ENCODE measurements at regions not wholly inside any gene's neighbourhood (a gene's known extent, or its start where the extent isn't known, plus 50 kb on each side); places are given as distances from the start of the nearest gene placed in this dataset.
"Not testable (repeated sequence)": the region's sequence is repeated elsewhere in the genome, so short reads cannot be mapped to it uniquely, and the experiment has no call there.

DNA sequence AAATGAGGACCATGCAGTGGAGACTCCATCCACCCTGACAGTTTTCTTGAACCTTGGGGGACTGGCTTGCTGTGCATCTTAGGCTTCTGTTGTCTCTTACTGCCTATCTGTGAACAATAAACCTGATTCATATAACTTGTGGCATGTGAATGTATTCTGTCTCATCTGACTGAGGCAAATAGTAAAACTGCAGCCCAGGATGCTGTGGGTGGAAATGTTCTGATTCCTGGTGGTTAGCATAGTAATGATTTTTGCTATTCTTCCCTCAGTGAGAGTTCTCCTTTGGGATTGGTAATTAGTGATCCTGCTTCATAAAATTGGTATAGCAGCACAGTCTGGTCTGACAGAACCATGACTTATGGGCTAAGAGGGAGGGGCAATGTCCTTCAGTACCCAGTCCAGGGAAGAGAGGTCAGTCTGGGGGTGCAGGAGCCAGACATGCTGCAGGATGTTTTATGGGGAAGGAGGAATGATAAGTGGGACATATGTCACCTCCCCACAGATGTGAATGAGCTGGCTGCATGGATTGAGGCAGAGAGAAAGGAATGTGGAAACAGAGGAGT lies 147.1 kb downstream of the OR2B2 start:
- Mint-ChIP-seq H3K27ac (no peak overlapping the region), H3K4me1 (peaks cover 11% of the 10 kb centered on the region), H3K4me3 (no peak overlapping the region), H3K27me3 (peaks cover 3% of the 10 kb centered on the region), H3K36me3 (ENCODE audit: low read depth) (no peaks in the 10 kb centered on the region), H3K9me3 (no peaks in the 10 kb centered on the region)
- intact Hi-C loops (cut with micrococcal nuclease) = no loop called here
- no peak for DNase-seq

DNA sequence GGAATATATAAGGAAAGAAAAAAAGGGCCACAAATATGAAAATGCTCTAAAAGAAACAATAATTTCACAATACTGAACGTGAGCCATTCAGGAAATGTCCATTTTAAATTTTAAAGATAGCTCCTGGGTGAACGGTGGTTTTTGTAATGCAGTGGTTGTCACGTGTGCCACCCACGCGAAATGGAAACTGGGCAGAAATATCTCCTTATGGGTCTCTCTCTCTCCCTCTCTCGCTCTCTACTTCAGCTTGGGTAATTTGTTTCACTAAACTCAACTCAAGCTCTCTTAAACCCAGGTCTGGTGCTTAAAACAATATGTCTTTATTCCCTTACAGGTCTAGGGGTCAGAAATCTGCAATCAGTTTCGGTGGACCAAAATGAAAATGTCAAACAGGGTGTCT lies 150.8 kb downstream of the OR2B2 start:
- no peak overlapping the region for H3K4me3 Mint-ChIP-seq
- no peaks in the 10 kb centered on the region for H3K9me3 Mint-ChIP-seq
- peaks cover 31% of the 10 kb centered on the region for H3K4me1 Mint-ChIP-seq
- peaks cover 3% of the 10 kb centered on the region for H3K27me3 Mint-ChIP-seq
- intact Hi-C loops (cut with micrococcal nuclease) = no loop called here
- no peak for DNase-seq
- no peak overlapping the region for H3K27ac Mint-ChIP-seq
- H3K36me3 Mint-ChIP-seq (ENCODE audit: low read depth) = no peaks in the 10 kb centered on the region

DNA sequence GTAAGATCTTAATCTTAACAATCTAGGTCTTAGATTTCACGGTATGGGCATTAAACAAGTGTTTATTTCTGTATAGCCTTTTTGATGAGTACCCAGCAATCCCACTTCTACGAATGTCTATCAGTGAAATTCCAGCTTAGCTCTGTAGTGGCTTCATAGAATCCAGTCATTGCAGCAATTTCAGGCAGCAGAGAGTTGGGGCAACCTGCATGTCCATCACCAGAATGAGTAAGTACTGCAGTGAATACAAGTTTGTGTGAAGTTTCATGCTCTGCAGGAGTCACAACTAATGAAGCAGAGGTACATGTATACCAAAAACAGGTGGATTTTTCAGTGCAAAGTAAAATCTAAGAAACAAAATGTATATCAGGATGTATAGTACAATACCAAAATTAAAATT lies 151.7 kb downstream of the OR2B2 start:
- H3K36me3 Mint-ChIP-seq (ENCODE audit: low read depth) = no peaks in the 10 kb centered on the region
- H3K27me3 Mint-ChIP-seq = peaks cover 3% of the 10 kb centered on the region
- peaks cover 38% of the 10 kb centered on the region for H3K4me1 Mint-ChIP-seq
- H3K27ac Mint-ChIP-seq = no peak overlapping the region
- no peak overlapping the region for H3K4me3 Mint-ChIP-seq
- intact Hi-C loops (cut with micrococcal nuclease) = no loop called here
- H3K9me3 Mint-ChIP-seq = no peaks in the 10 kb centered on the region
- no peak for DNase-seq

DNA sequence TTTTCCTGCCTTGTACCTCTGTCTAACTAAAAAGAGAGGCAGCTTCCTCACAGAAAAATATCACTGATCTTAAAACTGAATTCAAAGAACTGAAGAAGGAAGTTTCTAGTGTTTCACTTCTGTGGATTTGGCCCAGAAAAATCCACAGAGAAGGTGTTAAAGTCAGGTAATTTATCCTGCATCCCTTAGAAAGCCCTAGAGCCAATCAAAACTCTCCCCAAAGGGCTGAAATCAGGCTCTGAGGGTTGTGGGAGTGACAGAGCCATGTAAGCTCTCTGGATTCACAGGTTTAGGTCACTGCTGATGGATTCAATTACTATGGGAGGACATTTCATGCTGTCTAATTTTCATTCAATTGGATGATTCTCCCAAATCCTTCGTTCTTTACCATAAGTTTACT lies 152.3 kb downstream of the OR2B2 start:
- intact Hi-C loops (cut with micrococcal nuclease) = loop anchor here (10.0 kb wide), 2 partner anchors 165 to 325 kb away; partner anchors contain the start of gene ZNF165
- no peak overlapping the region for H3K27ac Mint-ChIP-seq
- no peak overlapping the region for H3K4me3 Mint-ChIP-seq
- DNase-seq = no peak
- no peaks in the 10 kb centered on the region for H3K27me3 Mint-ChIP-seq
- H3K4me1 Mint-ChIP-seq = peaks cover 40% of the 10 kb centered on the region
- H3K36me3 Mint-ChIP-seq (ENCODE audit: low read depth) = no peaks in the 10 kb centered on the region
- H3K9me3 Mint-ChIP-seq = no peaks in the 10 kb centered on the region

DNA sequence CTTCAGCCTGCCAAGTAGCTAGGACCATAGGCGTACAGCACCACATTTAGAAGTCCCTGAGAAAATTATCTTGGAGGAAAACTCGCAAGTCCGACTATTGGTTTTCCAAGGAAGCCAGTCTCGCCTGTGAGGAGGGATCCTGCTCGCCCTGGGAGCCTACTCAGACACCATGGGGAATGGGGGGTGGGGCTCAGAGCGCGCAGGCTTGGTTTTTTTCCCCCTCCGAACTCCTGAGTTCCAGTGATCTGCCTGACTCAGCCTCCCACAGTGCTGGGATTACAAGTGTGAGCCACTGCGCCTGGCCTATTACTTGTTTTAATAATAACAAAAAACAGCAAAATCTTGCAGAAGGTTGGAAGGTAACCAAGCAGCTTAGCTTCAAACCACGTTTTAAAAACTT lies 153.7 kb downstream of the OR2B2 start:
- Mint-ChIP-seq H3K27ac (no peak overlapping the region), H3K27me3 (no peaks in the 10 kb centered on the region)
- intact Hi-C loops (cut with micrococcal nuclease) = loop anchor here (10.0 kb wide), 2 partner anchors 164 to 326 kb away; partner anchors contain the start of gene ZNF165

DNA sequence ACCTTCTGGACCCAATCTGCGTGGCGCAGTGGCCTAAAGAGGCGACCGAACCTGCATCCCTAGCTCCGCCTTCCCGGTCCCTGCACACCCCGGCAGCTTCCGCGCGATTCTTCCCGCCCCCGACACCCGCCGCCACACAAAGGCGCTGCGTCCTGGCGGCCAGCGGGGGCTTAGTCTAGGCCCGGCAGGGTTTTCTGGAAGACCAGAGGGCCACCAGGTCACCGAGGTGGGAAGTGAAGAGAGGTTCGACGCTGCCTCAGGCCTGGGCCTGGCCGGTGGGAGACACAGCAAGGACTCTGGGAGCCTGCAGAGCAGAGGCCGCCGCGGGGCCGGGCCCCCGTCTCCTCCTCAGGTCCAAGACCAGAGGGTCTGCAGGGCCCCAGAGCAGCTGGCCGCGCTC lies 154.9 kb downstream of the OR2B2 start:
- peak overlapping the region; percentile 84 for H3K27ac Mint-ChIP-seq
- H3K9me3 Mint-ChIP-seq = no peaks in the 10 kb centered on the region
- peaks cover 53% of the 10 kb centered on the region for H3K4me1 Mint-ChIP-seq
- intact Hi-C loops (cut with micrococcal nuclease) = loop anchor here (1.0 to 10.0 kb wide), 3 partner anchors 15 to 327 kb away; partner anchors contain the start of gene ZNF165
- H3K36me3 Mint-ChIP-seq (ENCODE audit: low read depth) = peaks cover 3% of the 10 kb centered on the region
- H3K4me3 Mint-ChIP-seq = peak overlapping the region; percentile 93
- DNase-seq = peak; percentile 90
- H3K27me3 Mint-ChIP-seq = no peaks in the 10 kb centered on the region

More for the DNA sequence above, 153.7 kb downstream of the OR2B2 start:
- peak overlapping the region; percentile 93 for H3K4me3 Mint-ChIP-seq
- no peaks in the 10 kb centered on the region for H3K36me3 Mint-ChIP-seq (ENCODE audit: low read depth)
- H3K4me1 Mint-ChIP-seq = peaks cover 46% of the 10 kb centered on the region
- H3K9me3 Mint-ChIP-seq = no peaks in the 10 kb centered on the region
- no peak for DNase-seq

DNA sequence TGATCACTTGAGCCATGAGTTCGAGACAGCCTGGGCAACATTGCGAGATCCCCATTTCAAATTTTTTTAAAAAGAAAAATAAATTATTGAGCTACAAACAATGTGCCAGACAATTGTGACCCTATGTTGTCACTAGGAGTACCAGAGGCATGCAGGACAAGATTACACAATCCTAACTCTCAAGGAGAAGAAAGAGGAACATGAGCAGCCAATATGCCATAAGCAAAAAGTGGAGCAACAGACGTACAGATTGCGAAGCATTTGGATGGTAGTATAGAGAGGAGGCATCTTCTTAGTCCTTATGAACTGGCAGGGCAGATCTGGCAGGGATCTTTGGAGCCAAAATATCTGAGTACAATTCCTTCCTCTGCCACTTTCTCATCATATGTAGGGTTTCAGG lies 156.4 kb downstream of the OR2B2 start:
- H3K27me3 Mint-ChIP-seq = no peaks in the 10 kb centered on the region
- H3K27ac Mint-ChIP-seq = peak overlapping the region; percentile 48
- peaks cover 3% of the 10 kb centered on the region for H3K36me3 Mint-ChIP-seq (ENCODE audit: low read depth)
- H3K4me1 Mint-ChIP-seq = peaks cover 58% of the 10 kb centered on the region
- intact Hi-C loops (cut with micrococcal nuclease) = loop anchor here (10.0 kb wide), 2 partner anchors 161 to 329 kb away; partner anchors contain the start of gene ZNF165
- H3K9me3 Mint-ChIP-seq = no peaks in the 10 kb centered on the region
- no peak overlapping the region for H3K4me3 Mint-ChIP-seq
- no peak for DNase-seq

DNA sequence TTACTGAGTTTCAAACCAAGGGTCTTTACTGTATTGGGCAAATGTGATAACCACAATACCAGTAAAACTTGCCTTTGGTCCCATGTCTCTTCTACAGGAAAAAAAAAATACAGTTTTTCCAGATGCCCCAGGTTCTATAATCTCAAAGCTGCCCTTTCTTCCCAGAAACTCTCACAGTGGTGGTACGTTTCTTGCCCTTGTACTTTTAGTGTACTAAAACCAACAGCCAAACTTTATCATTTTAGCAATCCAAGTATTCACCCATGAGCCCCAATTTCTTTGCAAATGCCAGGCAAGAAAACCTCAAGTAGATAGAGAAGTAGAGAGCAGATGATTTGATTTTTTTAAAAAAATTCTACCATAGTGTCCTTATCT lies 157.8 kb downstream of the OR2B2 start:
- H3K4me3 Mint-ChIP-seq = peak overlapping the region; percentile 86
- no peaks in the 10 kb centered on the region for H3K9me3 Mint-ChIP-seq

DNA sequence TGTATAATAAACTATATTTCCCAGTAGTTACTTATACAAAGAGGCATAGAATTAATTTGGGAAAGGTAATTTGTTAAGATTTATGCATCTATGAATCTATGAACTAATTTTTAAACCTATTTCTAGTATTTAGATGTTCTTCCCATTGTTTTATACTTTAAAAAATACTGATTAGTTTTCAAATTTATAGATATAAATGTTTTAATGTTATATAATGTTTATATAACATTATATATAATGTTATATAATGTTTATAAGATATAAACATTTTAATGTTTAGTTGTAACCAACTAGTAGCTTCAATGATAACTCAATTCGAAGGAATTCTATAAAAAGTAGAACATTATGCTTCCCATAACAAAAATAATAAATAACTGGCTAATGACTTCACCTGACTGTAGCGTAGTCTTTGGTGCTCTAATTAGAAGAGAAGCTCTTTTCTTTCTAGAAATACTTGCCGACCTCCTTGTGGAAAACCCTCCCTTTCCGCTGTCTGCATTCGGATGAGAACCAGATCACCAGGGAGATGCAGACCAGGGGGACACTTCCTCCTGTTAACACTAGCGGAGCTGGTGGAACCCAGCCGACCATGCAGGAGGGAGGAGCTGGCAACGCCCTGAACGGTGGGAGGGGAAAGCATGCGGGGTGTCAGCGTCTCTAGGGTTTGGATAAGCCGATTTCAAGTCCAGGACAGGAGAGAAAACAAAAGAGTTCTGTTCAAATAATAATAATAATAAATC lies 158.4 kb downstream of the OR2B2 start:
- peaks cover 49% of the 10 kb centered on the region for H3K4me1 Mint-ChIP-seq
- peak overlapping the region; percentile 83 for H3K27ac Mint-ChIP-seq
- peak; percentile 91 for DNase-seq
- peak overlapping the region; percentile 86 for H3K4me3 Mint-ChIP-seq
- no peaks in the 10 kb centered on the region for H3K27me3 Mint-ChIP-seq
- H3K9me3 Mint-ChIP-seq = no peaks in the 10 kb centered on the region
- intact Hi-C loops (cut with micrococcal nuclease) = loop anchor here (1.0 to 10.0 kb wide), 11 partner anchors 15 to 1227 kb away; partner anchors contain the start of genes ZNF165 and ZNF184
- peaks cover 3% of the 10 kb centered on the region for H3K36me3 Mint-ChIP-seq (ENCODE audit: low read depth)

More for the DNA sequence above, 157.8 kb downstream of the OR2B2 start:
- Mint-ChIP-seq H3K27ac (peak overlapping the region; percentile 6), H3K4me1 (peaks cover 50% of the 10 kb centered on the region), H3K36me3 (ENCODE audit: low read depth) (peaks cover 3% of the 10 kb centered on the region), H3K27me3 (no peaks in the 10 kb centered on the region)
- intact Hi-C loops (cut with micrococcal nuclease) = loop anchor here (10.0 kb wide), 2 partner anchors 160 to 330 kb away; partner anchors contain the start of gene ZNF165
- DNase-seq = no peak

DNA sequence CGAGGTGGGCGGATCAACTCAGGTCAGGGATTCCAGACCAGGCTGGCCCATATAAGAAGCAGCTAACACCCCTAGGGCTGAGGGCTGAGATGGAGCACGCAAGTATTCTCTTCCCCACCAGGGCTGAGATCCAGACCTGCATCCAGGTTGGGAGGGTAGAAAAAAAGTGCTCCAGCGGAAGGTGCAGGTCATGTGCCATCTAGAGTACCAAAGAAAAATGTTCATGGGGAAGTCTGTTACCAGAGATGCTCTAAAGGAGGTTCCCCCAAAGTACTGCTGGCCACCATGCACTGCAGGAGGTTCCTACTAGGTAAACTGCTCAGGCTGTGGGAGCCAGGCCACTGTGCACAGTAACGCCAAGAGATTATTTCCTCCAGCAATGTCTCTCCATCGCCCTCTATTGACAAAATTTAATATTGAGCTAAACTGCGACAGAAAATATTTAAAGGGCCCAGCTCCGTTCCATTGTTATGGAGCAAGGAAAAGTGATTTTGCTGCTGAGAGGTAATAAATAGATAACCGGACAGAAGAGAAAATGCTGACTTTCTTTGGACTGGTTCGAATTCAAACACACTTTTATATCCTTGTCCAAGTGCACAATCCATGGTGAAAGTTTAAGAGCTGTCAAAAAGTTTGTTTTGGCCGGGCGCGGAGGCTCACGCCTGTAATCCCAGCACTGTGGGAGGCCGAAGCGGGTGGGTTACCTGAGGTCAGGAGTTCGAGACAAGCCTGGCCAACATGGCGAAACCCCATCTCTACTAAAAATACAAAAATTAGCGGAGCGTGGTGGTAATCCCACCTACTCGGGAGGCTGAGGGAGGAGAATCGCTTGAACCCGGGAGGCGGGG lies 159.9 kb downstream of the OR2B2 start:
- peak; percentile 88 for DNase-seq
- Mint-ChIP-seq H3K4me3 (peak overlapping the region; percentile 94), H3K4me1 (peaks cover 40% of the 10 kb centered on the region), H3K27me3 (peaks cover 2% of the 10 kb centered on the region), H3K27ac (peak overlapping the region; percentile 98), H3K36me3 (ENCODE audit: low read depth) (peaks cover 4% of the 10 kb centered on the region), H3K9me3 (no peaks in the 10 kb centered on the region)
- intact Hi-C loops (cut with micrococcal nuclease) = loop anchor here (1.0 to 10.0 kb wide), 8 partner anchors 13 to 333 kb away; partner anchors contain the start of gene ZNF165

DNA sequence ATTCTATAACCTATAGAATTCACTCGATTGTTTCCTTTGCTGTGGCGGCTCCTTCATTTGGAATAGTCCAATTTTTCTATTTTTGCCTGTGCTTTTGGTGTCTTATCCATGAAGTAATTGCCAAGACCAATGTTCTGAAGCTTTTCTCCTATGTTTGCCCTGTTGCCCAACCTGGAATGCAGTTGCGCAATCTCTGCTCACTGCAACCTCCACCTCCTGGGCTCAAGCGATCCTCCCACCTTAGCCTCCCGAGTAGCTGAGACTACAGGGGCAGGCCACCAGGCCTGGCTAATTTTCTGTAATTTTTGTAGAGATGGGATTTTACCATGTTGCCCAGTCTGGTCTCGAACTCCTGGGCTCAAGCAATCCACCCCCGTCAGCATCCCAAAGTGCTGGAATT lies 163.5 kb downstream of the OR2B2 start:
- H3K27ac Mint-ChIP-seq = no peak overlapping the region
- peaks cover 4% of the 10 kb centered on the region for H3K36me3 Mint-ChIP-seq (ENCODE audit: low read depth)

DNA sequence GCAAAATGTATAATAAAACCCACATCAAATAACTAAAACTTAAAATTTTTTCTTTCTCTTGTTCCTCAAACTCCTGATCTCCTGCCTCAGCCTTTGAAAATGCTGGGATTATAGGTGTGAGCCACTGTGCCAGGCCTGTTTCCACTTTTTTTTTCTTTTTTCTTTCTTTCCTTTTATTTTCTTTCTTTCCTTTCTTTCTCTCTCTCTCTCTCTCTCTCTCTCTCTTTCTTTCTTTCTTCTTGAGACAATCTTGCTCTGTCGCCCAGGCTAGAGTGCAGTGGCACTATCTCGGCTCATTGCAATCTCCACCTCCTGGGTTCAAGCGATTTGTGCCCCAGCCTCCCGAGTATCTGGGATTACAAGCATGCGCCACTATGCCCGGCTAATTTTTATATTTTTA lies 164.6 kb downstream of the OR2B2 start:
- Mint-ChIP-seq H3K9me3 (no peaks in the 10 kb centered on the region), H3K4me1 (peaks cover 24% of the 10 kb centered on the region), H3K4me3 (no peak overlapping the region), H3K27me3 (peaks cover 29% of the 10 kb centered on the region), H3K27ac (no peak overlapping the region), H3K36me3 (ENCODE audit: low read depth) (peaks cover 1% of the 10 kb centered on the region)
- intact Hi-C loops (cut with micrococcal nuclease) = no loop called here
- no peak for DNase-seq

More for the DNA sequence above, 163.5 kb downstream of the OR2B2 start:
- DNase-seq = no peak
- Mint-ChIP-seq H3K27me3 (peaks cover 21% of the 10 kb centered on the region), H3K4me3 (no peak overlapping the region), H3K4me1 (peaks cover 25% of the 10 kb centered on the region), H3K9me3 (no peaks in the 10 kb centered on the region)
- intact Hi-C loops (cut with micrococcal nuclease) = no loop called here

DNA sequence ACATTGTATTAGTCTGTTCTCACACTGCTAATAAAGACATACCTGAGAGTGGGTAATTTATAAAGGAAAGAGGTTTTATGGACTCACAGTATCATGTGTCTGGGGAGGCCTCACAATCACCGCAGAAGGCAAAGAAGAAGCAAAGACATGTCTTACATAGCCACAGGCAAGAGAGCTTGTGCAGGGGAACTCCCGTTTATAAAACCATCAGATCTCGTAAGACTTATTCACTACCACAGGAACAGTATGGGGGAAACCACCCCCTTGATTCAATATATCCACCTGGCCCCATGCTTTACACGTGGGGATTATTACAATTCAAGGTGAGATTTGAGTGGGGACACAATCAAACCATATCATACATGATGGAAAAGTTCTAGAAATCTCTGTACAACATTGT lies 165.3 kb downstream of the OR2B2 start:
- DNase-seq; H3K4me3 Mint-ChIP-seq; H3K9me3 Mint-ChIP-seq; H3K27ac Mint-ChIP-seq; H3K36me3 Mint-ChIP-seq (ENCODE audit: low read depth); intact Hi-C loops (cut with micrococcal nuclease): not testable (repeated sequence)
- H3K4me1 Mint-ChIP-seq = peaks cover 18% of the 10 kb centered on the region
- H3K27me3 Mint-ChIP-seq = peaks cover 29% of the 10 kb centered on the region

Measured in activated CD4-positive, alpha-beta T cell treated with anti-CD3 and anti-CD28 coated beads, Interleukin-2, amount 10 ng/mL, durations not matched to agents 24 days and 14 days (primary cell).